NB4 (cell line): ENCODE measurements at regions not wholly inside any gene's neighbourhood (a gene's known extent, or its start where the extent isn't known, plus 50 kb on each side); places are given as distances from the start of the nearest gene placed in this dataset.

Experiments used
- DNase-seq: peaks from one replicate; pipeline ENCODE4 v3.0.0; 2010; ENCODE audit warnings: low read depth
- H3K4me3 ChIP-seq: one replicate; pipeline ENCODE4 v1.5.1; 2011; ENCODE audit warnings: mild to moderate bottlenecking, low read depth, low read length, moderate library complexity
- CTCF ChIP-seq: IDR thresholded peaks from one replicate; pipeline ENCODE4 v1.5.1; 2012; ENCODE audit warnings: low read depth, low read length
- MAX ChIP-seq: IDR thresholded peaks from 2 replicates; pipeline ENCODE4 v1.6.1; 2011; ENCODE audit warnings: low read depth, low read length
- MYC ChIP-seq: IDR thresholded peaks from 2 replicates; pipeline ENCODE4 v1.6.1; 2011; ENCODE audit warnings: low read depth, low read length
- POLR2A ChIP-seq: IDR thresholded peaks from 2 replicates; pipeline ENCODE4 v1.6.1; 2011; ENCODE audit warnings: mild to moderate bottlenecking; ENCODE audit not compliant: insufficient read length; ENCODE audit errors: extremely low read depth

- TF ChIP-seq CTCF (no peak), MAX (no peak), POLR2A (no peak), MYC (no peak)
Measured at GRCh38 chr10:28199941-28200340, 102.9 kb downstream of the MPP7 start.

GRCh38 chr10:28190196-28190595 lies 112.7 kb downstream of the MPP7 start:
- no peak for DNase-seq
- no peak overlapping the region for H3K4me3 ChIP-seq
- no peak for TF ChIP-seq MYC
- TF ChIP-seq POLR2A: no peak
- no peak for TF ChIP-seq MAX
- TF ChIP-seq CTCF: no peak

More at GRCh38 chr10:28199941-28200340, 102.9 kb downstream of the MPP7 start:
- no peak for DNase-seq
- H3K4me3 ChIP-seq: no peak overlapping the region

- H3K4me3 ChIP-seq: no peak overlapping the region
- TF ChIP-seq MYC (no peak), POLR2A (no peak), CTCF (no peak), MAX (no peak)
- no peak for DNase-seq
Measured at GRCh38 chr10:28188526-28188925, 114.3 kb downstream of the MPP7 start.

GRCh38 chr10:28186887-28187578 lies 115.8 kb downstream of the MPP7 start:
- TF ChIP-seq MYC (no peak), POLR2A (no peak), CTCF (no peak), MAX (no peak)
- no peak for DNase-seq
- no peak overlapping the region for H3K4me3 ChIP-seq

- TF ChIP-seq POLR2A: no peak
- no peak for TF ChIP-seq CTCF
- no peak for TF ChIP-seq MAX
- no peak for TF ChIP-seq MYC
Measured at GRCh38 chr10:28186461-28186860, 116.4 kb downstream of the MPP7 start.

More at GRCh38 chr10:28186461-28186860, 116.4 kb downstream of the MPP7 start:
- H3K4me3 ChIP-seq: no peak overlapping the region
- DNase-seq: no peak
